Aorta (tissue), 5 donors: ENCODE measurements at regions not wholly inside any gene's neighbourhood (a gene's known extent, or its start where the extent isn't known, plus 50 kb on each side); places are given as distances from the start of the nearest gene placed in this dataset.
A peak's percentile ranks its signal among the peaks of the same experiment; 100 is the strongest.
"Not testable (repeated sequence)": the region's sequence is repeated elsewhere in the genome, so short reads cannot be mapped to it uniquely, and the experiment has no call there.

Source experiments
- ATAC-seq: fragments of 200-7000 bp; cut with Tn5 transposase; one replicate; pipeline ENCODE4 v1.9.1; 2022; ENCODE audit warnings: moderate library complexity; ENCODE audit not compliant: low FRiP score
- DNase-seq, 2 donors: peaks; one replicate each; pipeline ENCODE4 v3.0.0-alpha.2; 2020
- H3K27ac ChIP-seq, 2 donors: one replicate each; pipeline ENCODE4 v1.5.1; 2013; ENCODE audit warnings: low read length in 2 of 2, mild to moderate bottlenecking in 2 of 2, moderate library complexity in 2 of 2, control low read depth in 1 of 2, inconsistent platforms in 1 of 2, low read depth in 1 of 2
- H3K27me3 ChIP-seq, 2 donors: one replicate each; pipeline ENCODE4 v1.6.1; 2013; ENCODE audit warnings: control low read depth in 1 of 2, low read length in 1 of 2, mild to moderate bottlenecking in 1 of 2, moderate library complexity in 1 of 2; ENCODE audit not compliant: insufficient read depth in 2 of 2, control insufficient read depth in 1 of 2
- H3K36me3 ChIP-seq, 2 donors: one replicate each; pipeline ENCODE4 v1.6.1; 2013; ENCODE audit warnings: control low read depth in 1 of 2, low read length in 1 of 2, mild to moderate bottlenecking in 1 of 2; ENCODE audit not compliant: insufficient read depth in 2 of 2, control insufficient read depth in 1 of 2
- H3K4me1 ChIP-seq, 2 donors: one replicate each; pipeline ENCODE4 v1.6.1; 2013; ENCODE audit warnings: low read length in 2 of 2, control low read depth in 1 of 2, mild to moderate bottlenecking in 1 of 2, moderate library complexity in 1 of 2; ENCODE audit not compliant: insufficient read depth in 2 of 2, control insufficient read depth in 1 of 2
- H3K4me3 ChIP-seq, 2 donors: one replicate each; pipeline ENCODE4 v1.5.1; 2013; ENCODE audit warnings: low read length in 2 of 2, control low read depth in 1 of 2, mild to moderate bottlenecking in 1 of 2
- H3K9me3 ChIP-seq: one replicate; pipeline ENCODE4 v1.6.1; 2013; ENCODE audit warnings: mild to moderate bottlenecking, low read length; ENCODE audit not compliant: control insufficient read depth
- WGBS, 2 donors: extraction: QIAGEN DNeasy Blood & Tissue Kit; methylation state at CpG; one replicate each; pipeline ENCODE4 v1.1.7; 2013; 5-methylcytosine and 5-hydroxymethylcytosine counted together
- intact Hi-C, 2 donors: fragments of 100-400 bp; cut with DNase I; formaldehyde crosslinking; loops; one replicate each; pipeline versions ENCODE4 v1.14.2 to v1.15.0; 2022
- donor health status: healthy with polysubstance abuse.
- donor health status: Bipolar disorder and iron deficiency.
- donor health status: DM: no; HTN: no; CAD: no.
- donor health status: DM: no; HTN: no; CAD: no.
- donor health status: DM: yes; HTN: yes; CAD: no.

DNA sequence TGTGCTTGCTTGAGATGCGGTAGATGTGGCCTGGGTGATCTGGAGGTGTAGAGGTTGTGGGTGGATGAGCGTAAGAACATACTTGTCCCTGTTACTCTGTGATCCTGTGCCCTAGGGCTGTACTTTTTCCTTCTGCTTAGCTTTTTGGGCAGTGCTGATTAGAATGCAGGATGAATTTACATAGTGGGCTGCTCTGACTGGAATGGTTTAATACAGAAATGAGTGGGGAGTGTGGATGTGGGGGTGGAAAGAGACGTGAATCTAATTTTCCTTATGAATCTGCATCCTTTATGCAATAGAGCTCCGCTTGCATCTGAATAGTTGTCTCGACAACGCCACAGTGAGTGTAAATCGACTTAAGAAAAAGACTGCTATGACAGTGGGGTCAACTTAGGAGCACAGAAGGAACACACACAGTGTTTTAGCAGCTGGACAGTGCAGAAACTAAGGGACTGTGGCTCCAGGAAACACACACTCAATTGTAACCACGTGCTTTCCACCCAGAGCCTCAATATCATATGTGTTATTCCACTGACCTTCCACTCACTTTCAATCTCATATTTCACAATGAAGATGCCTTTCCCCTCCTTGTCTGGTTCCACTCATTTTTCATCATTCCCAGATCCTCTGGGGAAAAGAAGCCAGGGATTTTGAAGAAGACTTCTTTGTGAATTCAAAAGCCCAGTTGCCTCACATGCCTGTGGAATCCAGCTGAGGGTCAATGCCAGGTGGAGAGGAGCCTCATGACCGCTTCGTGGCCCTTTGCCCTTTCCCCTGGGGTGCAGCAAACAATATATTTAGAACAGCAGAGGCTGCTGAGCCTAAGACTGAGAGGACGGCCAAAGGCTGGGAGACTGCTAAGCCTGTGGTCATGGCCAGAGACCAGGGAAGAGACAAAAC is 91.4 kb downstream of the BMP15 start:
- H3K9me3 ChIP-seq, H3K36me3 ChIP-seq, H3K27me3 ChIP-seq, intact Hi-C loops, H3K4me3 ChIP-seq, H3K27ac ChIP-seq, H3K4me1 ChIP-seq: not testable (repeated sequence)
- ATAC-seq (peak; percentile 63), DNase-seq (peak in 1 of 2 donors; percentile 49)
- WGBS, 2 donors = 49 to 55% methylated on average over 11 of the region's 11 CpGs

DNA sequence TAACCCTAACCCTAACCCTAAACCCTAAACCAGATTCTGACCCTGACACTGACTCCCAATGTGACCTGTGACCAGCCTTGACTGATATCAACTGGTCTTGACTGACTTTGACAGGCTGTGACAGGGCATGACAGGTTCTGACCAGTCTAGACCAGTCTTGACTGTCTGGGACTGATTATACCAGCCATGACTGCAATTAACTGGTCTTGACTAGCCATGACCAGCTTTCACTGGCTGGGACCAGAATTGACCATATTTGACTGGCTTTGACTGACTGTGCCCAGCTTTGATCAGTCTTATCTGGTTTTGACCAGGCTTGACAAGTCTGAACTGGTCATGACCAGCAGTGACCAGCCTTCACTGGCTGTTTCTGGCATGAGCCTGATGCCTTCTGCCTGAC is 95.5 kb downstream of the BMP15 start:
- intact Hi-C loops = no loop called here
- no peak overlapping the region for H3K27ac ChIP-seq
- no peak overlapping the region for H3K4me3 ChIP-seq
- no peaks in the 10 kb centered on the region for H3K4me1 ChIP-seq
- DNase-seq (no peak), ATAC-seq (no peak)
- no peaks in the 10 kb centered on the region for H3K27me3 ChIP-seq
- H3K36me3 ChIP-seq = no peaks in the 10 kb centered on the region
- no peaks in the 10 kb centered on the region for H3K9me3 ChIP-seq

DNA sequence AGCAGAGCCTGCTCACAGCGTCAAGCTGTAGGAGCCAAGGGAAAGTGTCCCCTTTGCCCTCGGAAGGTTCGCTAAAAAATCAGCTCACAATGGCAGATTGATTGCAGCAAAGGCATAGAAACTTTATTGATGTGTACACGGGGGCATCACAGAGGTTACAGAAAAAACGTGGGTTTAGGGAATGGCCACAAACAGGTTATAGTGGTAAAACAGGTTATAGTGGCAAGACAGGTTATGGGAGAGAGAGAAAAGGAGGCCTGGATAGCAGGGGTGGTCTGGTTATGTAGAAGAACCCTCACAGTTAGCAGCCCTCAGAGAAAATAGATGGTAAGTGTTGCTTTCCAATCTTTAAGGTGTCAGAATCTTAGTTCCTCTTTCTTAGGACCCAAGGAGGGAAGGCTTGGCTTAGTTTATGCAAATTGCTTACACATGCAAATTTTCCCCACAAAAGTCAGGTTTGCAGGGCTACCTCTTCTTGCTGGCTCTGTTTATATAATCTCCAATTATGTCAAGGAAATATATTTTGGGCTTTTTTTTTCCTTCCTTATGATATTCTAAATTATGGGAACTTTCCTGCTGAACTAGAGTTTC is 113.7 kb downstream of the BMP15 start:
- Histone ChIP-seq H3K9me3 (no peaks in the 10 kb centered on the region), H3K27ac (no peak overlapping the region), H3K27me3 (no peaks in the 10 kb centered on the region), H3K4me1 (no peaks in the 10 kb centered on the region), H3K36me3 (no peaks in the 10 kb centered on the region), H3K4me3 (no peak overlapping the region)
- no peak for ATAC-seq
- WGBS, 2 donors = 30 to 38% methylated on average over 5 of the region's 5 CpGs
- intact Hi-C loops = no loop called here
- DNase-seq = no peak

DNA sequence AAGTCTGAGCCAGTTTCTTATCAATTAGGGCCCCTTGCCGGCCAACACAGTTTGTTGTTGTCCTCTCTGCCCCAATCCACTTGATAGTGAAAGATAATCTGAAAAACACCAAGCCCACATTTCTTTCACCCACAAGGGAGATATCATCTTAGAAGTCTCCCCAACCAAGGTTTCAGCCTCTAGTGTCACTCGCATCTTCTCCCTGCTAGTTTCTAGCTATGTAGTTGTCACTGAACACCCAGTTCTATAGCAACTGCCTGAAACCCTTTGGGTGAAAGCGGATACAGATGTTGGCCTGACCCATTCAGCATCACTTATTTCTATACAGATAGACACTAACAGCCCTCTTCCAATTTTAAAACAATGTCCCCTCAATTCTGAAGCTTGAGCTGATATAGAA is 116.3 kb downstream of the BMP15 start:
- ATAC-seq = no peak
- no peak overlapping the region for H3K4me3 ChIP-seq
- no peak for DNase-seq
- intact Hi-C loops = no loop called here
- no peaks in the 10 kb centered on the region for H3K36me3 ChIP-seq
- H3K27ac ChIP-seq = no peak overlapping the region
- H3K27me3 ChIP-seq = no peaks in the 10 kb centered on the region
- H3K9me3 ChIP-seq = no peaks in the 10 kb centered on the region
- no peaks in the 10 kb centered on the region for H3K4me1 ChIP-seq
- WGBS, 2 donors = 76 to 85% methylated on average over 3 of the region's 3 CpGs

DNA sequence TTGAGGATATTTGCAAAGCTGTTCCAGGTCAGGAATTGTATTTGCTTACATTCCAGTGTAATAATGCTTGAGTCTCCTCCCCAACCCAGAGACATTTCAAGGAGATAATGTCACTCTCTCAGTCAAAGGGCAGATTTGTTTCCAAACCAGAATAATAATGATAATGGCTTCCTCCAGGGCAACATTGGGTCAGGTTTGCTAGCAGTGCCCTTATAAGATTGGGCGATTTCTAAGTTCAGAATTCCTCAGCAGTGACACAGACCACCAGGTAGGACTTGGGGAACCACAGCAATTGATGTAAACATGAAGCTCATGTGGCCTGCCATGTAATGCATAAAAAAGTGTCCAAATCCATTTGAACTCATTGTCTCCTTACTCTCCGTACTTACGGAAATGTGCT is 125.2 kb downstream of the BMP15 start:
- ATAC-seq = no peak
- Histone ChIP-seq H3K4me1 (no peaks in the 10 kb centered on the region), H3K4me3 (no peak overlapping the region), H3K27me3 (no peaks in the 10 kb centered on the region), H3K27ac (no peak overlapping the region), H3K36me3 (no peaks in the 10 kb centered on the region), H3K9me3 (no peaks in the 10 kb centered on the region)
- DNase-seq = no peak
- intact Hi-C loops = no loop called here
- 80 to 81% methylated on average over 3 of the region's 3 CpGs for WGBS, 2 donors

DNA sequence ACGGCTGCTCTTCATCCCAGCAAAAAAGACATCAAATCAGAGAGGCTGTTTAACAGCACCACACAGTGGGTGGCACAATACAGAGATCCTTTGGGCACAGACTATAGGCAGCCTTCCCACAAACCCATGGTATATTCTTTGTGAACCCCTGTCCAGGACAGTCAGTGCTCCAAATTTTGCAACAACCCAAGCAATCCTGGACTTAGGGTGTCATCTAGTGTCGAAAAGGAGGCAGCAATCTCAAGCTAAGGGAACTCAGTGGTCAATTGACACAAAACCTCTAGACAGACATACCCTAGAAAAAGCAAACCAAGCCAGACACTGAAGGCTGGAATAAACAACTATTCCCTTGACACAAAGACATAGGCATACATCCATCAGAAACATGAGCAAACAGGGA is 137.4 kb downstream of the BMP15 start:
- Histone ChIP-seq H3K4me1 (no peaks in the 10 kb centered on the region), H3K4me3 (no peak overlapping the region), H3K27me3 (no peaks in the 10 kb centered on the region), H3K9me3 (no peaks in the 10 kb centered on the region), H3K36me3 (no peaks in the 10 kb centered on the region), H3K27ac (no peak overlapping the region)
- DNase-seq (no peak), ATAC-seq (peak; percentile 19)
- 31 to 58% methylated on average over 2 of the region's 2 CpGs for WGBS, 2 donors
- intact Hi-C loops = no loop called here

DNA sequence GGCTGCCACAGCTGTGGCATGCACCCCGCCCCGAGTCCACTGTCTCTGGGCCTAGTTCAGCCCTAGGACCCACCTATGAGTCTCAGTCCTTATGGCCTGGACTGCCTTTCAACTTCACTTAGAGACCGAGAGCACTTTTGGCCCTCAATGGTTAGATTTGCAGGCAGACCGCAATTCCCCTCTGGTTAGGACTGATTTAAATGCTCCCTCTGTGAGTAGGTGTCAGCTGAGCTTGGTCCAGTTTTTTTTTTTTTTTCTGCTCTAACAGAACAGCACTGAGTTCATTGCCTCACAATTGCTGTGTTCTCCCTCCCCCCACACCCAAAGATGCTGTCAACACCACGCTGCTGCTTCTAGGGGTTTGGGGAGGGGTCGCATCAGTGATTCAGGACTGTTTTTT is 143.2 kb downstream of the BMP15 start:
- no peaks in the 10 kb centered on the region for H3K27me3 ChIP-seq
- DNase-seq (no peak), ATAC-seq (no peak)
- no peak overlapping the region for H3K27ac ChIP-seq
- H3K4me3 ChIP-seq = no peak overlapping the region
- no peaks in the 10 kb centered on the region for H3K4me1 ChIP-seq
- no peaks in the 10 kb centered on the region for H3K9me3 ChIP-seq
- WGBS, 2 donors = 68 to 74% methylated on average over 6 of the region's 6 CpGs
- H3K36me3 ChIP-seq = no peaks in the 10 kb centered on the region
- intact Hi-C loops = no loop called here

DNA sequence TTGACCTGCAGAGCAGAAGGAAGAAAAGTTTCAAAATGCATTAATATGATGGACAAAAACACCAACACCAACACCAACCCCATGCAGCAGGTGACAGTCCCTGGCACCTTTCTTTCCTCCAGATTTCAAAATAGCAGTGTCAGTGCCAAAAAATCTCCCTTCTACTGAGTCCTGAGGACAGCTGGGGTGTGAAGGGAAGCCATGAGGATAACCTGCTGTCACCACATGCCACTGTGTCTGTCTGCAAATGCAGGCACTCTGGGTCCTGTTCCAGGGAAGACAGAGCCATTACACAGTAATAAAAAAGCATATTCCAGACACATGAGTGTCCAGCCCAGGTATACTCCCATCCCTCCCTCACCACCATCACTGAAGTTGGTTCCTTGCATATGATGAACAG is 187.5 kb downstream of the BMP15 start:
- ATAC-seq (no peak), DNase-seq (no peak)
- Histone ChIP-seq H3K4me1 (no peaks in the 10 kb centered on the region), H3K4me3 (no peak overlapping the region), H3K36me3 (no peaks in the 10 kb centered on the region), H3K27me3 (no peaks in the 10 kb centered on the region), H3K27ac (no peak overlapping the region), H3K9me3 (no peaks in the 10 kb centered on the region)
- intact Hi-C loops = no loop called here
